GM12878 (cell line): ENCODE measurements at regions not wholly inside any gene's neighbourhood (a gene's known extent, or its start where the extent isn't known, plus 50 kb on each side); places are given as distances from the start of the nearest gene placed in this dataset.

Experiments
- ATAC-seq: fragments of 200-7000 bp; cut with Tn5 transposase; 3 replicates; pipeline ENCODE4 v1.9.1; 2020; ENCODE audit warnings: mild to moderate bottlenecking, moderate library complexity
- BruUV-seq: library from RNA; stranded (reverse); fragments of 400-500 nt; replicated peaks from 2 replicates; lab custom pipeline; 2021; lab: Mats Ljungman, UMichigan
- CTCF ChIA-PET: fragments of 300-600 bp; sonication (Branson Sonifier 250); formaldehyde crosslinking; extraction: SDS; loops from one replicate; lab custom pipeline; 2021; ENCODE audit warnings: inconsistent platforms; lab: Yijun Ruan, JAX
- POLR2A ChIA-PET: fragments of 350-600 bp; formaldehyde crosslinking; extraction: SDS; loops from one replicate; lab custom pipeline; 2021; ENCODE audit warnings: inconsistent platforms; lab: Charles Lee
- RAD21 ChIA-PET: fragments of 300-600 bp; sonication (Branson Sonifier 250); formaldehyde crosslinking; loops from one replicate; lab custom pipeline; 2023; ENCODE audit warnings: antibody characterized with exemption; ENCODE audit not compliant: unreplicated experiment; lab: Charles Lee
- SMC1A ChIA-PET: fragments of 300-600 bp; sonication (Branson Sonifier 250); formaldehyde crosslinking; loops from one replicate; lab custom pipeline; 2023; ENCODE audit not compliant: unreplicated experiment, uncharacterized antibody; lab: Charles Lee
- DNase-seq: peaks from one replicate; pipeline ENCODE4 v3.0.0-alpha.2; 2011; ENCODE audit warnings: low read depth, low spot score
- FAIRE-seq: peaks from 3 replicates; lab custom pipeline; 2011; peaks lifted over from hg19 to GRCh38; lab: Jason Lieb, UNC
- H2AFZ ChIP-seq: 2 replicates; pipeline ENCODE4 v1.6.0; 2011; ENCODE audit warnings: low read depth, low read length, control low read depth; ENCODE audit not compliant: control insufficient read depth
- H3K27ac ChIP-seq: 2 replicates; pipeline ENCODE4 v1.5.1; 2011; ENCODE audit warnings: control low read depth; ENCODE audit not compliant: control insufficient read depth, insufficient read depth
- H3K27me3 ChIP-seq, 2 experiments: replicated peaks in 1 of 2; 2 replicates each; pipeline versions ENCODE4 v1.6.0 to v1.6.1; 2011; ENCODE audit warnings: low read length in 1 of 2; ENCODE audit not compliant: control insufficient read depth in 2 of 2, insufficient read depth in 2 of 2
- H3K36me3 ChIP-seq, 2 experiments: 2 replicates each; pipeline ENCODE4 v1.5.1; 2011; ENCODE audit warnings: low read length in 1 of 2; ENCODE audit not compliant: control insufficient read depth in 2 of 2, insufficient read depth in 2 of 2
- H3K4me1 ChIP-seq: 2 replicates; pipeline ENCODE4 v1.6.1; 2011; ENCODE audit warnings: mild to moderate bottlenecking, low read length, moderate library complexity, mixed read lengths; ENCODE audit not compliant: control insufficient read depth, insufficient read depth
- H3K4me2 ChIP-seq: 2 replicates; pipeline ENCODE4 v1.6.0; 2011; ENCODE audit warnings: control low read depth; ENCODE audit not compliant: control insufficient read depth, insufficient read depth
- H3K4me3 ChIP-seq: fragments of 200-600 bp; sonication (generic); 2 replicates; pipeline ENCODE4 v1.5.1; 2016
- H3K79me2 ChIP-seq: 2 replicates; pipeline ENCODE4 v1.6.0; 2011; ENCODE audit warnings: low read length; ENCODE audit not compliant: control insufficient read depth, insufficient read depth
- H3K9ac ChIP-seq: 2 replicates; pipeline ENCODE4 v1.8.0; 2011; ENCODE audit warnings: low read length, control low read depth, mixed read lengths; ENCODE audit not compliant: control insufficient read depth, insufficient read depth
- H3K9me3 ChIP-seq: replicated peaks from 3 replicates; pipeline ENCODE4 v1.5.1; 2011; ENCODE audit warnings: mild to moderate bottlenecking, low read length; ENCODE audit not compliant: control insufficient read depth, insufficient read depth
- H4K20me1 ChIP-seq: 2 replicates; pipeline ENCODE4 v1.6.0; 2011; ENCODE audit not compliant: control insufficient read depth, insufficient read depth
- ATF2 ChIP-seq: IDR thresholded peaks from 2 replicates; pipeline ENCODE4 v1.6.1; 2012; ENCODE audit warnings: low read length, inconsistent platforms
- BACH1 ChIP-seq: fragments of 450-650 bp; IDR thresholded peaks from 2 replicates; pipeline ENCODE4 v1.6.1; 2017; ENCODE audit warnings: mild to moderate bottlenecking, borderline replicate concordance
- CBFB ChIP-seq: IDR thresholded peaks from 2 replicates; pipeline ENCODE4 v1.6.1; 2016; ENCODE audit warnings: antibody characterized with exemption, low read depth
- ETV6 ChIP-seq, 2 experiments: fragments of 450-650 bp in 1 of 2; IDR thresholded peaks in 1 of 2; conservative IDR thresholded peaks in 1 of 2; 2 replicates each; pipeline ENCODE4 v1.6.1; 2014; ENCODE audit warnings: antibody characterized with exemption in 1 of 2, borderline replicate concordance in 1 of 2, low read depth in 1 of 2, mild to moderate bottlenecking in 1 of 2, moderate library complexity in 1 of 2
- FOS ChIP-seq: IDR thresholded peaks from 3 replicates; pipeline ENCODE4 v1.6.1; 2011; ENCODE audit warnings: borderline replicate concordance; ENCODE audit not compliant: insufficient read length; ENCODE audit errors: extremely low read depth
- HCFC1 ChIP-seq: fragments of 150-350 bp; IDR thresholded peaks from 2 replicates; pipeline ENCODE4 v1.6.1; 2014; ENCODE audit warnings: low read length
- HDAC2 ChIP-seq: fragments of 200-600 bp; sonication (generic); IDR thresholded peaks from 2 replicates; pipeline ENCODE4 v1.6.1; 2017
- HDAC6 ChIP-seq: fragments of 200-600 bp; sonication (generic); IDR thresholded peaks from one replicate; pipeline ENCODE4 v1.8.0; 2017; ENCODE audit warnings: antibody characterized with exemption; ENCODE audit not compliant: unreplicated experiment
- PML ChIP-seq: IDR thresholded peaks from 2 replicates; pipeline ENCODE4 v1.6.1; 2012; ENCODE audit warnings: low read length, inconsistent platforms
- POU2F2 ChIP-seq: IDR thresholded peaks from 3 replicates; pipeline ENCODE4 v1.6.1; 2011; ENCODE audit warnings: low read depth, mild to moderate bottlenecking, low read length, borderline replicate concordance
- PRDM15 ChIP-seq: fragments of 450-650 bp; formaldehyde crosslinking; IDR thresholded peaks from 2 replicates; pipeline ENCODE4 v1.4.0; 2020; ENCODE audit warnings: mild to moderate bottlenecking, moderate library complexity
- SRF ChIP-seq, 2 experiments: IDR thresholded peaks; 2 replicates each; pipeline ENCODE4 v1.6.1; 2011; ENCODE audit warnings: low read depth in 2 of 2, low read length in 2 of 2, mild to moderate bottlenecking in 1 of 2, moderate library complexity in 1 of 2
- USF1 ChIP-seq: IDR thresholded peaks from 2 replicates; pipeline ENCODE4 v1.6.1; 2011; ENCODE audit warnings: borderline replicate concordance, low read depth, mild to moderate bottlenecking, moderate library complexity, mixed read lengths, low read length; ENCODE audit not compliant: insufficient read depth; ENCODE audit errors: extremely low read length
- WGBS: methylation state at CpG from one replicate; pipeline ENCODE4 v1.1.6; 2016; ENCODE audit warnings: low lambda C conversion rate; ENCODE audit not compliant: insufficient replicate concordance, insufficient coverage; ENCODE audit errors: missing lambda C conversion rate; 5-methylcytosine and 5-hydroxymethylcytosine counted together
- in situ Hi-C: fragments of 300-500 bp; cut with MboI; formaldehyde crosslinking; loops from 9 replicates; pipeline ENCODE4 v1.14.3; 2018; ENCODE audit warnings: mixed read lengths
- intact Hi-C: fragments of 100-400 bp; cut with micrococcal nuclease; formaldehyde crosslinking; loops from one replicate; pipeline ENCODE4 v1.14.2; 2022; ENCODE audit not compliant: unreplicated experiment

- BruUV-seq = no TSS peak
- no peaks in the 10 kb centered on the region for H3K9me3 ChIP-seq
- in situ Hi-C loops (no loop called here), intact Hi-C loops (no loop called here)
- no peaks in the 10 kb centered on the region for H3K4me1 ChIP-seq
- ChIA-PET SMC1A (no interaction called here), RAD21 (no interaction called here), POLR2A (no interaction called here), CTCF (no interaction called here)
- H3K4me2 ChIP-seq = no peak overlapping the region
- no peak overlapping the region for H3K4me3 ChIP-seq
- DNase-seq (no peak), FAIRE-seq (no peak), ATAC-seq (no peak)
- no peak overlapping the region for H3K9ac ChIP-seq
- no peaks in the 10 kb centered on the region for H3K79me2 ChIP-seq
- no peak overlapping the region for H2AFZ ChIP-seq
- TF ChIP-seq USF1 (peak; percentile 23), CBFB (no peak)
- H3K36me3 ChIP-seq = no peaks in the 10 kb centered on the region
- no peaks in the 10 kb centered on the region for H4K20me1 ChIP-seq
- H3K27ac ChIP-seq = no peak overlapping the region
- WGBS = 47% methylated on average over 1 of the region's 1 CpG
- H3K27me3 ChIP-seq = no peaks in the 10 kb centered on the region
Measured at GRCh38 chr11:116287866-116288265, 484.9 kb downstream of the BUD13 start.

GRCh38 chr11:116285026-116285425 lies 487.8 kb downstream of the BUD13 start:
- no peak for FAIRE-seq
- no peaks in the 10 kb centered on the region for H4K20me1 ChIP-seq
- no peak for TF ChIP-seq PML
- TF ChIP-seq POU2F2 = no peak
- TF ChIP-seq HDAC6 = no peak
- TF ChIP-seq ATF2 = no peak
- no peak for TF ChIP-seq SRF (IDR thresholded peaks at IDR 0.05; ENCODE audit: low read depth in 2 of 2, low read length in 2 of 2)
- no peak for TF ChIP-seq PRDM15 (CRISPR knock-in tag)
- no peak for TF ChIP-seq FOS
- no peak for TF ChIP-seq HDAC2
- no peak for TF ChIP-seq ETV6 (conservative IDR thresholded peaks at IDR 0.05 in 1 of 2, IDR thresholded peaks at IDR 0.05 in 1 of 2; ENCODE audit: borderline replicate concordance in 1 of 2, low read depth in 1 of 2)
- no peak for TF ChIP-seq BACH1
- no peak for TF ChIP-seq HCFC1

More at GRCh38 chr11:116285026-116285425, 487.8 kb downstream of the BUD13 start:
- no peak overlapping the region for H3K4me3 ChIP-seq
- DNase-seq = no peak
- H3K36me3 ChIP-seq = no peaks in the 10 kb centered on the region
- ChIA-PET CTCF (no interaction called here), POLR2A (no interaction called here), RAD21 (no interaction called here), SMC1A (no interaction called here)
- H3K9ac ChIP-seq = no peak overlapping the region
- BruUV-seq = no TSS peak
- H3K27me3 ChIP-seq = no peaks in the 10 kb centered on the region
- H2AFZ ChIP-seq = no peak overlapping the region
- H3K9me3 ChIP-seq = no peaks in the 10 kb centered on the region
- H3K79me2 ChIP-seq = no peaks in the 10 kb centered on the region
- intact Hi-C loops (no loop called here), in situ Hi-C loops (no loop called here)
- H3K4me1 ChIP-seq = no peaks in the 10 kb centered on the region
- H3K4me2 ChIP-seq = no peak overlapping the region
- no peak overlapping the region for H3K27ac ChIP-seq
- WGBS = 2% methylated on average over 3 of the region's 3 CpGs
- ATAC-seq = no peak
